KOPT-K1 (cell line): ENCODE measurements at regions not wholly inside any gene's neighbourhood (a gene's known extent, or its start where the extent isn't known, plus 50 kb on each side); places are given as distances from the start of the nearest gene placed in this dataset.

Experiments
- H3K27ac ChIP-seq: fragments of 200-600 bp; sonication (generic); 2 replicates; pipeline ENCODE4 v1.5.1; 2016; ENCODE audit warnings: antibody characterized with exemption, mild to moderate bottlenecking, low read depth, low read length; ENCODE audit not compliant: poor library complexity, severe bottlenecking
- H3K36me3 ChIP-seq: fragments of 200-600 bp; sonication (generic); 2 replicates; pipeline ENCODE4 v1.5.1; 2017; ENCODE audit warnings: antibody characterized with exemption, mild to moderate bottlenecking, low read length, moderate library complexity; ENCODE audit not compliant: insufficient read depth
- H3K9me3 ChIP-seq: fragments of 200-600 bp; sonication (generic); 2 replicates; pipeline ENCODE4 v1.5.1; 2017; ENCODE audit warnings: antibody characterized with exemption, low read length, mild to moderate bottlenecking; ENCODE audit not compliant: insufficient read depth, poor library complexity, severe bottlenecking

DNA sequence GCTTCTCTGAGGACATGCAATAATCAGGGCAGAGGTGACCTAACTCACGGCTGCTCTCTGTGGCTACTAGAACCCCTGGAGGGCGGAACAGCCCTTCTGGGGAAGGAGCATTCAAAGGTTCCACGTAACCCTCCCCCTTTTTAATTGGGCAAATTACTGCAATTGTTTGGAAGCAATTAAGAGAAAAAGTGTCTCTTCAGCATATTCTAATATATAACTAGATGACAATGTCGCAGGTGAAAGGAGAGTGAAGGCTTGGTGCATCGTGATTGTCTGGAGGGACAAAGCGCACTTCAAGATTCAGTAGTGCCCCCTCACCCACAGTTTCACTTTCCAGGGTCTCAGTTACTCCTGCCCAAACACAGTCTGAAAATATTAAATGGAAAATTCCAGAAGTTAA, 720.8 kb downstream of the DCDC2C start:
- Histone ChIP-seq H3K27ac (no peak overlapping the region), H3K36me3 (no peaks in the 10 kb centered on the region)

GRCh38 chr2:4427083-4427482, 723.7 kb downstream of the DCDC2C start:
- Histone ChIP-seq H3K36me3 (no peaks in the 10 kb centered on the region), H3K27ac (no peak overlapping the region), H3K9me3 (no peaks in the 10 kb centered on the region)

More for the DNA sequence above, 720.8 kb downstream of the DCDC2C start:
- H3K9me3 ChIP-seq, result no peaks in the 10 kb centered on the region

- Histone ChIP-seq H3K9me3 (no peaks in the 10 kb centered on the region), H3K27ac (no peak overlapping the region), H3K36me3 (no peaks in the 10 kb centered on the region)
These were observed 742.4 kb downstream of the DCDC2C start for GRCh38 chr2:4445821-4446220.

DNA sequence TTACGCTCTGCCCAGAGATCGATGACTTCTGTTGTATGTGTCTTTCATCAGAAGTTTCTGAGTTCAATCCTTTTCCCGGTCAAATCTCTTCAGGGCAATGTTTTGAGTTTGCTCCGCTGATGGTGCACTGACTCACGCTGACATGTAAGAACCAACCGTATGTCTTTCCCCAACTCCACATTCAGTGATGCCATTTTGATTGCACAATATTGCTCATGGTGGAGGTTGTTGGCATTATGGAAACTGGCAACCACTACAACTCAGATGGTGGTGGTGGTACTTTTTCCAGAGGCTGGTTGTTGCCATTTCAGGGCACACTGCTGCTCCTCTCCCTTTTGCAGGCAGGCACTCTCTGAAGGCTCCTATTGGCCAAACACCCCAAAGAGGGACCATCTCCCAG, 751.5 kb downstream of the DCDC2C start:
- H3K27ac ChIP-seq, result no peak overlapping the region
- no peaks in the 10 kb centered on the region for H3K36me3 ChIP-seq
- H3K9me3 ChIP-seq, result no peaks in the 10 kb centered on the region

GRCh38 chr2:4455486-4456155, 752.2 kb downstream of the DCDC2C start:
- H3K9me3 ChIP-seq, result no peaks in the 10 kb centered on the region
- H3K36me3 ChIP-seq, result no peaks in the 10 kb centered on the region
- H3K27ac ChIP-seq, result no peak overlapping the region

DNA sequence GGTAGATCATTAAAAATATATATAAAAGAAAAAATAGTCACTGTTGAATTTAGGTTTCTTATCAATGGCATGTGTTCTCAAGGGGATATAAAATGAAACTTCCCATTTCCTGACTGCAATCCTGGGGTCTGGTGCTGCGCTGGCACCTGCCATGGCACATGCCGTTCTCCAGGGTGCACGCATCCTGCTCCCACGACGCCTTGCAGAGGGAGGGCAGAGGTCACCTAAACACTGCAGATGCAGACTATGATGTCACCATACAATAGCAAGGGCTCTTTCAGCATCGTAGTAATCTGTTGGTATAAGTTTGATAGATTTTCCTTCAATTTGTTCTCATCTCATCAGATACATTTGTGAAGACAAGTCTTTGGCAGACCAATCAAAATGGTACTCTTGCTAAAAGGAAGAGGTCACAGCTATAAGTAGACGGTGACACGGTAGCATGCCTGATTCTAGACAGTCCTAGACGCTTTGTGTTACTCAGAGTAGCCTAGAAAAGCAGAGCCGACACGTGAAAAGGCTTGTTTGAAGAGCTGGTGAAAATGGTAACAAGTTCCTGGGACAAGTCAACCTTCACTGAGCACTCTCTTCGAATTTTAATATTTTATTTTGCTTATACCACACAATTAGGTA, 761.4 kb downstream of the DCDC2C start:
- no peaks in the 10 kb centered on the region for H3K9me3 ChIP-seq
- no peaks in the 10 kb centered on the region for H3K36me3 ChIP-seq
- H3K27ac ChIP-seq, result no peak overlapping the region

- no peaks in the 10 kb centered on the region for H3K36me3 ChIP-seq
- no peak overlapping the region for H3K27ac ChIP-seq
- no peaks in the 10 kb centered on the region for H3K9me3 ChIP-seq
These were observed 762.3 kb downstream of the DCDC2C start for GRCh38 chr2:4465671-4466070.

- H3K27ac ChIP-seq, result no peak overlapping the region
- H3K9me3 ChIP-seq, result no peaks in the 10 kb centered on the region
- no peaks in the 10 kb centered on the region for H3K36me3 ChIP-seq
These were observed 772.2 kb downstream of the DCDC2C start for GRCh38 chr2:4475618-4476017.

- Histone ChIP-seq H3K27ac (no peak overlapping the region), H3K9me3 (peaks cover 7% of the 10 kb centered on the region), H3K36me3 (no peaks in the 10 kb centered on the region)
These were observed 779.7 kb downstream of the DCDC2C start for GRCh38 chr2:4483050-4483449.

GRCh38 chr2:4486971-4487370, 783.6 kb downstream of the DCDC2C start:
- H3K36me3 ChIP-seq, result no peaks in the 10 kb centered on the region
- no peak overlapping the region for H3K27ac ChIP-seq

DNA sequence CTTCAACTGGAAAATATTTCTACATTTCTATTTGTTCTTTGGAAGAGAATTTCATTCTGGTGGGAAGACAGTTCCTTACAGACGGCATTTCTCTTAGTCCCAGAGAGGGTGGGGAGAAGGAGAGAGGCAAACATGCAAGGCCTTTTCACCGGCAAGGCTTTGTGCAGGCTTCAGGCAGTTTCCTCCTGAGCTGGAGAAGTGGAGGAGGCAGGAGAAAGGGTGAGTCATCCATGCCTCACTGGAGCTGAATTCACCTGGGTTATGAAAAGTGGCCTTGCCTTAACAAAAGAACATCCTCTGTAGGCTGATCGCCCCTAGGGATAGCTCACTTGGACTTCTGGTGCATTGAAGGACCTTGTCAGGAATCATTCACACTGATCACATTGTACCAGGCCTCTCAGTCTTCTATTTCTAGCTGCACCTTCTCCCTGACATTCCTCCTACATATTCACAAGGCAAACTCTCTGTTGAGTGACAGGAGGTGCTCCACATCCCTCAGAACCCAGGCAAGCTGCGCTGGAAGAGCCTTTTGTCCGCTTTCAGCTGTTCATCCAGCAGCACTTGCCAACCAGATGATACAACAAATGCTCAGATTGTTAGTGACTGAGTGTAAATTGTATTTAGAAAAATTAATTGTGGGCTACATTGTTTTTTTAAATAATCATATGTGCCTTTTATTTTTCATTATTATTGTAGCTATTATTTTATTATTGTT, 796.1 kb downstream of the DCDC2C start:
- no peaks in the 10 kb centered on the region for H3K9me3 ChIP-seq
- H3K27ac ChIP-seq, result no peak overlapping the region
- no peaks in the 10 kb centered on the region for H3K36me3 ChIP-seq

More at GRCh38 chr2:4486971-4487370, 783.6 kb downstream of the DCDC2C start:
- peaks cover 7% of the 10 kb centered on the region for H3K9me3 ChIP-seq

GRCh38 chr2:4501525-4501924, 798.1 kb downstream of the DCDC2C start:
- Histone ChIP-seq H3K27ac (no peak overlapping the region), H3K9me3 (no peaks in the 10 kb centered on the region), H3K36me3 (no peaks in the 10 kb centered on the region)

DNA sequence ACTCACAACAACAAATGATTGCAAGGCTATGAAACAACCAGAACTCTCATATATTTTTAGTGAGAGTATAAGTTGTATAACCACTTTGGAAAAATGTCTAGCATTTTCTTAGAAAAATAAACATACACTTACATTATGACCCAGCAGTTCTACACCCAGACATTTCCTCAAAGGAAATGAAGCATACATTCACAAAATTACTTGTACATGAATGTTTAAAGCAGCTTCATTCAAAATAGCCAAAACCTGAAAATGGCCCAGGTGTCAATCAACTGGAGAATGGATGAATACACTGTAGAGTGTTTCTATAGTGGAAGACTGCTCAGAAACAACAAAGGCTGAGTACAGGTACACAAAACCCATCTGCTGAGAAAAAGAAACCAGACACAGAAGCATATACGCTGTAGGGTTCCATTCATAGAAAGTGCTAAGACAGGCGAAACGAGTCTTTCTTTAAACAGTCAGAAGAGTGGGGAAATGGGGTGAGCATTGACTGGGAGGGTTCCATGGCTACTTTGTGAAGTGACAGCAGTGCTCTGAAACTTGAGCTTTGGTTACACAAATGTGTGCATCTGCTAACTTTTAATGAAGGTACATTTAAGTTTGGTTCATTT, 799.0 kb downstream of the DCDC2C start:
- H3K27ac ChIP-seq, result no peak overlapping the region
- no peaks in the 10 kb centered on the region for H3K36me3 ChIP-seq
- no peaks in the 10 kb centered on the region for H3K9me3 ChIP-seq

- Histone ChIP-seq H3K36me3 (no peaks in the 10 kb centered on the region), H3K27ac (no peak overlapping the region), H3K9me3 (no peaks in the 10 kb centered on the region)
These were observed 804.3 kb downstream of the DCDC2C start for GRCh38 chr2:4507661-4508060.
